ENCODE measurements at regions not wholly inside any gene's neighbourhood (a gene's known extent, or its start where the extent isn't known, plus 50 kb on each side); places are given as distances from the start of the nearest gene placed in this dataset.
"Not testable (repeated sequence)": the region's sequence is repeated elsewhere in the genome, so short reads cannot be mapped to it uniquely, and the experiment has no call there.

DNA sequence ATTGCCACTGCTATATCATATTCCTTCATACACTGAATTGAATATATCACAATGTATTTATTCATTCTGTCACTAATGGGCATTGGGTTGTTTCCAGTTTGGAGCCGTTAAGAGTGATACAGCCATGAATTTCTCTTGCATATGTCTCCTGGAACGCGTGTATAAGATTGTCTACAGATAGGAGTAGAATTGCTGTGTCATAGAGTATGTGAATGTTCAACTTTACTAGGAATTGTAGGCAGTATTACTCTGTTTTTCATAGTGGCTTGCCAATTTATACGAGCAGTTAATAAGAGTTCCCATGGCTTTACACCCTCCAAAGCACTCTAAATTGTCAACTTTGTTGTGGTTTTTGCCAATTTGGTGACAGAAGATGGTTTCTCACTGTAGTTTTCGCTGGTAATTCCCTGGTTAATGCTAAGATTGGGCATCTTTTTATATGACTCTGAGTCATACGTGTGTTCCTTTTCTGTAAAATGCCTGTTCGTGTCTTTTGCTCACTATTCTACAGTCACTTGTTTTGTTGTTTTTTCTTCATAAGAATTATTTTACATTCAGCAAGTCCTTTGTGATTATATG is 136.1 kb upstream of the LIPC start:
- DNase-seq = no peak

DNA sequence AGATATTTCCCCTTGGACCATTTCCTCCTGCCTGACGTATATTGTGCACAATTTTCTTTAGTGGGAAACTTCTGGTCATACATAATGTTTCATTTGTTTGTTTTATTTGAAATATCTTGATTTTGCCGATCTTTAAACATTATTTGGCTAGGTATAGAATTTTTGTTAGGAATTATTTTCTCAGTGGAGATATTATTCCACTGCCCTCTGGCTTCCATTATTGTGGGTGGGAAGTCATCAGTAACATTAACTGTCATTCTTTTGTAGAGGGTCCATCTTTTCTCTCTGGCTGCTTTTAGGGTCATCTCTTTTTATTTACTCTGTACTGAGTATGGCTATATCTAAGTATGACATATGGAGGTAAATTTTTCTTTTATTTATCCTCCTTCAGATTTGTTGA is 135.5 kb upstream of the LIPC start:
- no peak for DNase-seq

DNA sequence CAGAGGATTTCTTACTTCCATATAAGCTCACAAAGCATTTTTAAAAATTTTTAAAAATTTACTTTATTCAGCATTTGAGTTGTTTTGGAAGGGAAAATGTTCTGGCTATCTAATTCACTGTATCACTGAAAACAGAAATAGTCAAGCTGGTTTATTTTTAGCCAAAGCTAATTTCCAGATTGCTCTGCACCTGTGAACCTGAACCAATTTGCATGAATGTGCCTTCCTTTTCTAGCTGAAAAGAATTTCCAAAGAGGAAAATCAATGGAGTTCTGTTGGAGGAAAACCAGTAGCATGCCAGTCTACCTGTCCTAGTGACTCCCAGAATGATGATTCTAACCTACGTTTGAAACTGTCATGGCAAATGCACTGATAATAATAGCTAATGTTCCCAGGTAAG is 134.2 kb upstream of the LIPC start:
- DNase-seq = no peak

DNA sequence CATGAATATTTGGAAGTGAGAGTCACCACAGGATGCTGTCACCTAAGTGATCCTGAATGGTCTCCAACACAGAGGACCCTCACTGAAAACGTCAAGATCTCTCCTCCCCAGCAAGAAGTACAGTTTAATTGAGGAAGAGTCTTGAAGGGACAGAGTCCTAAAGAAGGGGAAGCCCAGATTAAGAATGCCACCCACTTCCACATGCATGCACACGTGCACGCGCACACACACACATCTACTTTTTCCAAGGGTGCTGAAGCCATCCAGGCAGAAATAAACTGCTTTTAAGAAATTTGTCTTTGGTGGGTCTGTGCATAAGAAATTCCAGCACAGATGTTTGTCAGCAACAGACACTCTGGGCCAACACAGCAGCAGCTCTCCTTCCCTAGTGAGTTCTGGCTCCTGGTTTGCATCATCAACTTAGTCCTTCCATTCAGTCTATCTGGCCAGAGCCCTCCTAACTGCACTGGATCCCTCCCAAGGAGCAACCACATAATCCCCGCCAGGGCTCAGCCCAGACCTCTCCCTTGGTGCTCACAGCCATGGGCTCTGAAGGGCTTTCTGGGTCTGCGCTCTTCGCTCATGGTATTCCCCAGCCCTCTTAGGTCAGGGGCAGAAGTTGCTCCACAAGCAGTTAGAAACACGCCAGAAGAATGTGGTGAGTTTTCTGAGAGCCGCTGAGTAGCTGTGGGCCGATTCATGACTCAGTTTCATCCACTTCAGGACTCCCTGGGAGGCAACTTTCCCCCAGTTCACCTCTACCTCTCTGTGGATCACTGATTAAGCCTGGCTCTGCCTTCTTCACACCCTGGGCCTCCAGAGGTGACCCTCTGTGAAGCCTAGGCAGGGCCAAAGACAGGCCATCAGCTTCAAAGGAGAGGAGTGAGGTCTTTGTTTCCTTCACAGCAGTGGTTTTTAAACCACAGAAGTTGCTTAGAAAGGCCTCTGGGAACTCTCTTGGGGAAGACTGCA is 132.6 kb upstream of the LIPC start:
- DNase-seq = no peak

DNA sequence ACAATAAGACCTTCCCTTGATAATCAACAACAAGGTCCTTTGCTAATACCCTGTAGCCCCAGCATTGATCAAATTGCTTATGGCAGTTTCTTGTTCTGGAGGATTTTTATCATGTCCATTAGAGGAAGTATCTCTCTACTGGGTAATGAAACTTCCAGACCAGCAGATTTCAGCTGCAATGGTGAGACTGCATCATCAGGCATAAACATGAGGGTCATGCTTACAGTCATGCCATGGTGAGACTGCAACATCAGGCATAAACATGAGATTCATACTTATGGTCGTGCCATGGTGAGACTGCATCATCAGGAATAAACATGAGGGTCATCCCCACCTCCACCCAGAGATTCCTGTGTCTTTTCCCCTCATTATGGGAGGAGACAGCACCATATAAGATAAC is 129.0 kb upstream of the LIPC start:
- no peak for DNase-seq

DNA sequence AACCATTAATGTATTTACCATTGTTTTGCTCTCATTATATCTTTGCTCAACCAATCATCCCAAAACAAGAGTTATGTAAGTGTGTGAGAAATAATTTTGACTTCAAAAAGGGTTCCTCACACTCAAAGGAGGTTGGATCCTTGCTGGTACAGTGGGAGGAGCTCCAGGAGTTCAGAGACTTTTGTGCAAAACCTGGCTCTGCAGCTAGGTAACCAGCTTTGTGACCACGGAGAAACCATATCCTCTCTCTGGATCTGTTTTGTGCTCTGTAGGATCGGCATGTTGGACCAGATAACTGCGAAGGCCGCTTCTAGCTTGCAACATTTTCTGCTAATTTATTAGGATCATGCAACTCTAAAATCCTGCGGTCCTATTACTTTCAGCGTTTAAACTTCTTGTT is 128.6 kb upstream of the LIPC start:
- no peak for DNase-seq

DNA sequence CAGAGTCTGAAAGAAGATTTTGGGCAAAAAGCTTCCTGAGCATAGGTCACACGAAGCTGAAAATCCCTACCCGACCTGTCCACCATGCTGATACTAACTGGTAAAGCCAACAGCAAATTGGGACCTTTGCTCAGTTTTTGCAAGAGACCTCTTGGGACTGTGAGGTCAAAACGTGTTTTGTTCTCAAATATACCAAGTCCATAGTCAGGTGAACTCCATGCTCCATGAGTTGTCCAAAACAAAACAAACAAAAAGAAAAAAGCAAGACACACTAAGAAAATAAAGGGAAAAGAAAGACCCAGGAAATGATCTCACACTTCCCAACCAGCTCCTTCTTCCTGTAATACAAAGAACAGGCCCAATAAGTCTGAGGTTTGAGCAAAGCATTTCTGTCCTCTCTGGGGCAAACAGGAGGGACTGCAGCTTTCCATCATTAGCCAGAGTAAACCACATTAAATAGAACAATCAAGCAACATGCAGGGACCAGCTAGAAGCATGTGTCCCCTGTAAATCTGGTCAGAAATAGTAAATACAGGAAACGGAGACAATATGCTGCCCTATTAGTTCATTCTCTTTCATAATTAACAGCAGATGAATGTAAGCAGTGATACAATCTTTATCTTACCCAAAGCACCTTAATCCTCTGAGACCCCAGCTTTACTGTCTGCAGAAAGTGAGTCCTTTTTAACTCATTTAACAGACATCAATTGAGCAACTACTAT is 125.0 kb upstream of the LIPC start:
- DNase-seq = no peak

DNA sequence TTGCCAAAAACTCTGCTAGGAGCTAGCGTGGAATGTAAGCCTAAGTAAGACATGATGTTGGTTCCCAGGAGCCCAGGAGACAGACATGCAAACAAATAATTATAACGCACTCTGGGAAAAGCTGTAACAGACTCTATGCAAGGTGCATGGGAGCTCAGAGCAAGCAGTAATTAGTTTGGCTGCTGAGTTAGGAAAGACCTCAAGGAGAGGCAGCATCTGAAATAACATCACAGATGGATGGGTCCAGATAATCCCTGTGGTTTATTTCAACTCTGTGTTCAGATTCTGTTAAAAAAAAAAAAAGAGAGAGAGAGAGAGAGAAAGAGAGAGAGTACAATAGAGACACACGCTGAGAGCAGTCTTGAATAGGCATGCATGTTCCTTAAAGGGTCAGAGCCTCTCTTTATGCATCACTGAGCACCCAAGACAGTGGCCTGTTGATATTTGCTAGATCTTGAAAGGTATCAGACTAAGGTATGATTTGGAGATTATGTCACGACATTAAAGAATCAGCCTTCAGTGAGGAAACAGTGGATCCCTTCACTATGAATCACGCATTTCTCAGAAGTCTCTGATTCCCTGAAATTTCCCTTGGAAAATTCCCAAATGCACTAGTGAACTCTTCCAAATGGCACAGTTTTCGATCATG is 124.4 kb upstream of the LIPC start:
- DNase-seq = no peak

DNA sequence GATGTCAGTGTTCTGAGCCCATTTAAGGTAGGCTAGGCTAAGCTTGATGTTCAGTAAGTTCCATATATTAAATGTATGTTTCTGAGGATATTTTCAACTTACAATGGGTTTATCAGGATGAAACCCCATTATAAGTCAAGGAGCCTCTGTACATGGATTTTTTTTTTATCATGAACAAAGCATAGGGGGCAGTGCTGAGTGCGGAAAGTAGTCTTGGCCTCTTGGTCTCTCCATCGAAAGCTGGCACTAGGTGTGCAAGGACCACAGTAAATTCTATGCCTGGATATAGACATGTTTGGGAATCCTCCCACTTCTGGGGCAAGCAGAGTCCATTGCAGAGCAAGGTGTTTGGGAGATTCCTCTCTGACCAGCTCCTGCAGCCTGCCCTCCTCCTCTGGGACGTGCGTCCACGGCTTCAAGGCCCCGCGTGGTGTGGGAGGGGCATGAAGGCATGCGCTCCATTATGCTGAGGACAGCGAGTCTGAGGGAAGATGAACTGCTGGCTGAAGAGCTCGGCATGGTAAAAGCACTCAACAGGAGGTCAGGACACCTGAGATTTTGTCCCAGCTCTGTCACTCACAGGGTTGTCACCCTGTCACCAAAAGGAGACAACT is 122.9 kb upstream of the LIPC start:
- DNase-seq = no peak

DNA sequence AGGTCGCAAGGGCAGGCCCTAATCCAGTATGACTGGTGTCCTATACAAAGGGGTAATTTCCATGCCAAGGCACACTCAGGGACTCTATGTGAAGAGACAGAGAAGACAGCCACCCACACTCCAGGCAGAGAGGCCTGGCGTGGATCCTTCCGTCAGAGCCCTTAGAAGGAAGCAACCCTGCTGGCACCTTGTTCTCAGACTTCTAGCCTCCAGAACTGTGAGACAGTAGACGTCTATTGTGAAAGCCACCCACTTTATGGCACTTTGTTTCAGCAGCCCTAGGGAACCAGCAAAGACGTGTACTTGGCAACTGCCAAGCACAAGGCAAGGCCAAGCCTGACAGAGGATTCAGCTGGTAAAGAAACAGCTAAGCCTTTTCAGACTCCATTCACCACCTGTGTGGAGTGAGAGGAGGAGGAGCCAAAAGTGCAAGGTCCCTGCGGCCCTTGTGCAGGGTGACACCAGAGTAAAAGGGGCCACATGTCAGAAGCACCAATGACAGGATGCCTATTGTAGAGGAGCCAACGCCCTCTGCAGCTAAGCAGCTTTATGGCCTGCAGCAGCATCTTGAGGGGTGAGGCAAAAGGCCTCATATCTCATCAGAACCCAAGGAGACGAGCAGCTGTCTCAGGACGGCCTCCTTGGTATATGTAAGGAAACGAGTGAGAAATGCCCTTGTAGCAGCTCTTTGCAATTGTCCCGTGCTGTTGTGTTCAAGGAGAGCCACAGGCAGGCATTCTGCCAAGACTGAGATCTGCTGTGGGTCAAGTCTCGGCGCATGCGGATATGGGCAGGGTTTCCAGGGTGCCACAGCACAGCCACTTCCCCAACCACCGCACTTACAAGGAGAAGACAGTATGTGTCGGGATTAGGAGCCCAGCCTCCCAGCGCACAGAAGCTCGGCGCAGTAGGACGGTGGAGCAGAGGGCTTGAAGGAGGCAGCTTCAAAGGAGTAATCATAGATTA is 121.5 kb upstream of the LIPC start:
- no peak for DNase-seq

DNA sequence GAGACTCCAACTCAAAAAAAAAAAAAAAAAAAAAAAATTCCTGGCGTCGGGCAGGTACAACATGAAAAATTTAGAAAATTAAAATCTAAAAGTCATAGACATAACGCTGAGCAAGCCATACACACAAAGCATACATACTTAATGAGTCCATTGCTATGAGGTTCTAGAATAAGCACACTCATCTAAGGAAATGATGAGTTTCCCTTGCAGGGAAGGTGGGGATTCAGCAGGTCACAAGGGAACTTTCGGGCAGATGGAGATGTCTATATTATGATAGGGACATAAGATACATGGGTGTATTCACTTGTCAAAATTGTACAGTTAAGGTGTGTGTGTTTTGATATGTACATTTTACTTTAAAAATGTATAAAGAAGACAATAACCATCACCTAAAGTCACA is 120.2 kb upstream of the LIPC start:
- DNase-seq = no peak

DNA sequence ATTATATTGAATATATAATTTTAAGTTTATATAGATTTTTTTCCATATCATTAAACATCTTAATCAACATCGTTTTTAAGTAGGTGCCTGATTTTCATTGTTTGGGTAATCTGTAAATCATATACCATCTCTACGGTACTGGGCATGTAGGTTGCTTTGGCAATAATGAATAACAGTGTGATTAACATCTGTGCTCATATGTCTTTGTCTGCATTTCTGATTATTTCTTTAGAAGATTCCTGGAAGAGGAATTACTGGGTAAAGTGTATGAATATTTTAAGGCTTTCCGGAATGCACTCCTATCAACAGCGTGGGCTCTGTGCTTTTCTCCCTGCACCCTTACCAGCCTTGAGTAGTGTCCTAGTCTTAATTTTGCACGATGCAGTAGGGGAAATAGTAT is 119.8 kb upstream of the LIPC start:
- DNase-seq = no peak

DNA sequence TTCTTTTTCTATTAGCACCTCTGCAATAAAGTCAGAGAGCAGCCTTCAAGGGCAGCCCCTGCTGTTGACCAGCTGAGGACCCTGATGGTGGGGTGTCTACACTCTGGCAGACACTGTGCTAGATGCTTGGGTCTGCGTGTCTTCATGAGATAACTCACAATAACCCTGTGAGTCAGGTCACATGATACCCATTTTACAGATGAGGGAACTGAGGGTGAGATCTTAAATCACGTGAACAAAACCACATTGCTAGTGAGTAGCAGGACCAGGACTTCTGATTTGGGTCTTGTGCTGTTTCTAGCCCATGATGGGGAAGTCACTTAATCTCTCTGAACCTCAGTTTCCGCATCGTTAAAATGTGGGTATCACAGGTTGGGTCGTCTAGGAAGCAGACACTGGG is 118.5 kb upstream of the LIPC start:
- DNase-seq = no peak

DNA sequence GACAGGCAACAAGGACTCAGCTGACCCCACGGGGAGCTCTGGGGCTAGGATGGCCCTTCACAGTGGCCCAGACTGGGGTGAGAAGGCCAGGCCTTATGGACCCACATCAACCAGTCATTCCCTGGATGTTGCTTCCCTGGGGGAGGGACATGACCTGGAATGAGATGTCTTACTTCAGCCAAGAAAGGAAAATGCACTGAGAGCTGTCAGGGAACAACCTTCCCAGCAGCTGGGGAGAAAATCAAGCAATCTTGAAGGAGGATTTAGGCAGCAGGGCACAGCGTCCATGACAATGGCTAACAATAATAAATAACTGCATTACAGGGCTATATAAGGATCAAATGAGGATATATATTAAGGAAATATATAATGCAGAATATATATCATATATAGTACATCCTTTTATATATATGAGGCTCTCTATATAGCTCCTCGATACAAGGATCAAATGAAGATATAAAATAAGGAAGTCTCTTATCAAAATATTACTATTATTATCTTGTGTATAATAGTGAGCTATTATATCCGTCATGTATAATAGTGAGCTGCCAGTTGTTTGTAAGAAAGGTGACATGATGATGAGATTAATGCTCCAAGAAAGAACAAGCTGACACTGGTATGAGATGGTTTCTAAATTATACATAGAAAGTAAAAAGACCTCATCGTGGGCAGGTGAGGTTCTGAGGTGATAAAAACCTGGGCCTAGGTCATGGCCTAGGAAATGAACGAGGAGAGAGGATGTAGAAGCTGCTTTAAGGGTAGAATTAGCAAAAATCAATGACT is 117.8 kb upstream of the LIPC start:
- no peak for DNase-seq

DNA sequence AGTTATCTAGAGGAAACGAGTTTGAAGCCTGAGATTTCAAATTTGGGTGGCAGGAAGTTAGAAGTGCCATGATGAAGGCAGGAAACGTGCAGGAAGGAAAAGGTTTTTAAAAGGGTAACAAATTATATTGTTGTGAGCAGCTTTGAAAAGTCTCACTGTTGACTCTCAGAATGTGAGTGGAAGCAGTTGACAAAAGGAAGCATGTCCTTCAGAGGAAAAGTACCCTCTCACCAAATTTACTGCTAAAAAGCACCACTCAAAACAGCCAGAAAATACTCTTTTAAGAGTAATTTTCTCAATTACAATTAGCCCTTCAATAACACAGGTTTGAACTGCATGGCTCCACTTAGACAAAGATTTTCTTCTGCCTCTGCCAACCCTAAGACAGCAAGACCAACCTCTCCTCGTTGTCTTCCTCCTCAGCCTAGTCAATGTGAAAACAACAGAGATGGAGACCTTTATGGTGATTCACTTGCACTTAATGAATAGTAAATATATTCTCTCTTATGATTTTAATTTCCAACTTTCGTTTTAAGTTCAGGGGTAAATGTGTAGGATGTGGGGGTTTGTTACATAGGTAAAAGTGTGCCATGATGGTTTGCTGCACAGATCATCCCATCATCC is 117.1 kb upstream of the LIPC start:
- no peak for DNase-seq

DNA sequence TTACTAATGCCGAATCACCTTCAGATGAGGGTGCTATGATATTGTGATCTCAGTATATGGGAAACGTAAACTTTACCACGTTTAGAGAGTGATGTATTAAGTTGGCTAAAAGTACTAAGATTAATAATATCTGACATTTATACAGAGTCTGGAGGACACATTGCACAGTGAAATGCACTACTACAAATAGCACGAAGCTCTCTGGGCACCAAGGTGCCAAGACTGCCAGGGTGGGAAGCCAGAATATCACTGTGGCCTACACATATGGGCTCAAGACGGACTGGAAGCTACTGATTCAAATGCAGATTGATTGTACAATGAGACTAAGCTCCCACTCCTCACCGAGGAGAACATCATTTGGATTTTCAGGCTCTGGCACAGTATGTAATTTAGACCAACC is 113.3 kb upstream of the LIPC start:
- no peak for DNase-seq

DNA sequence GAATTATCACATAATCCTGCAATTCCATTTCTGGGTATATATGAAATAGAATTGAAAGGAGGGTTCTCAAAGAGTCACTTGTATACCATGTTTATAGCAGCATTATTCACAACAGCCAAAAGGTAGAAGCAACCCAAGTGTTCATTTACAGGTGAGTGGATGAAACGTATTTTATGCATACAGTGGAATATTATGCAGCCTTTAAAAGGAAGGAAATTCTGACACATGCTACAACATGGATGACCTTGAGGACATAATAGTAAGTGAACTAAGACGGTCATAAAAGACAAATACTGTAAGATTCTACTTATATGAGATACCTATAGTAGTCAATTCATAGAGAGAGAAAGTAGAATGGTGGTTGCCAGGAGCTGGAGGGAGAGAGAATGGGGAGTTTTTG is 110.8 kb upstream of the LIPC start:
- no peak for DNase-seq

DNA sequence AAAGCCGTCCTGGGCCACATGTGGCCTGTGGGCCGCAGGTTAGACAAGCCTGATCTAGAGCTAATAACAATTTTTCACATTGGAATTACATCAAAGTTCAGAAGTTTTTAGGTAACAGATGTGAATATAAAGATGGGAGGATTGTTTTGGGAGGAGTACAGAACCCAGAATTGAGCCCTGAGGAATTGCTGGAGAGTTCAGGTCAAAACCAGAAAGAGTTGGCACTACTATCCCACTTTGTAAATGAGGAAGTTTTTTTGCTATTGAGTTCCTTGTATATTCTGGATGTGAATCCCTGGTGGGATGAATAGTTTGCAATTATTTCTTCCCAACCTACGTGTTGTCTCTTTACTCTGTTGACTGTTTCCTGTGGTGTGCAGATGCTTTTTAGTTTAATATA is 109.5 kb upstream of the LIPC start:
- DNase-seq = no peak

DNA sequence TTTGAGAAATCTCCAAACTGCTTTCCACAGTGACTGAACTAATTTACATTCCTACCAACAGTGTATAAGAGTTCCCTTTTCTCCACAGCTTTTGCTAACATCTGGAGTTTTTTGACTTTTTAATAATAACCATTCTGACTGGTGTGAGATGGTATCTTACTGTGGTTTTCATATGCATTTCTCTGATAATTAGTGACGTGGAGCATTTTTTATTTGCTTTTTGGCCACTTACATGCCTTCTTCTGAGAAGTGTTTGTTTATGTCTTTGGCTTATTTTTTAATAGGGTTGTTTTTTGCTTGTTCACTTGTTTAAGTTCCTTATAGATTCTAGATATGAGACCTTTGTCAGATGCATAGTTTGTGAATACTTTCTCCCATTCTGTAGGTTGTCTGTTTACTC is 108.5 kb upstream of the LIPC start:
- DNase-seq = not testable (repeated sequence)

DNA sequence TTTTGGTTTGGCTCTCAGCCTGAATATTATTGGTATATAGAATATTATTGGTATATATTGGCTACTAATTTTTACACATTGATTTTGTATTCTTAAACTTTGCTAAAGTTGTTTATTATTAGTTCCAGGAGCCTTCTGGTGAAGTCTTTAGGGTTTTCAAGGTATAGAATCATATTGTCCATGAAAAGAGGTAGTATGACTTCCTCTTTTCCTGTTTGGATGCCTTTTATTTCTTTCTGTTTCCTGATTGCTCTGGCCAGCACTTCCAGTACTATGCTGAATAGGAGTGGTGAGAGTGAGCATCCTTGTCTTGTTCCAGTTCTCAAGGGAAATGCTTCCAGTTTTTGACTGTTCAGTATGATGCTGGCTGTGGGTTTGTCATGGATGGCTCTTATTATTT is 107.3 kb upstream of the LIPC start:
- no peak for DNase-seq
